HG03064 (cell line): ENCODE measurements at regions not wholly inside any gene's neighbourhood (a gene's known extent, or its start where the extent isn't known, plus 50 kb on each side); places are given as distances from the start of the nearest gene placed in this dataset.
"Not testable (repeated sequence)": the region's sequence is repeated elsewhere in the genome, so short reads cannot be mapped to it uniquely, and the experiment has no call there.

Source experiments
- ATAC-seq: cut with Tn5 transposase; IDR thresholded peaks from one replicate; pipeline ENCODE4 v1.9.1; 2021; ENCODE audit warnings: low read depth; ENCODE audit not compliant: unreplicated experiment

GRCh38 chr1:60826320-60827094, 255.9 kb upstream of the NFIA start:
- no peak for ATAC-seq

GRCh38 chr1:60825593-60825992, 256.8 kb upstream of the NFIA start:
- ATAC-seq: no peak

GRCh38 chr1:60823151-60823550, 259.2 kb upstream of the NFIA start:
- no peak for ATAC-seq

- no peak for ATAC-seq
These were observed 260.1 kb upstream of the NFIA start for GRCh38 chr1:60822252-60822651.

GRCh38 chr1:60821156-60821555, 261.2 kb upstream of the NFIA start:
- ATAC-seq: no peak

GRCh38 chr1:60818969-60819701, 263.2 kb upstream of the NFIA start:
- no peak for ATAC-seq

- no peak for ATAC-seq
These were observed 269.3 kb upstream of the NFIA start for GRCh38 chr1:60813071-60813470.

GRCh38 chr1:60809204-60809980, 273.0 kb upstream of the NFIA start:
- no peak for ATAC-seq

GRCh38 chr1:60808676-60809075, 273.7 kb upstream of the NFIA start:
- no peak for ATAC-seq

GRCh38 chr1:60802884-60803283, 279.5 kb upstream of the NFIA start:
- ATAC-seq: no peak

- no peak for ATAC-seq
These were observed 285.0 kb upstream of the NFIA start for GRCh38 chr1:60797351-60797750.

GRCh38 chr1:60791226-60791625, 291.1 kb upstream of the NFIA start:
- ATAC-seq: no peak

GRCh38 chr1:60773099-60773498, 309.3 kb upstream of the NFIA start:
- ATAC-seq: not testable (repeated sequence)

- no peak for ATAC-seq
These were observed 313.3 kb upstream of the NFIA start for GRCh38 chr1:60769082-60769481.

GRCh38 chr1:60765204-60765603, 317.2 kb upstream of the NFIA start:
- ATAC-seq: no peak

- no peak for ATAC-seq
These were observed 317.9 kb upstream of the NFIA start for GRCh38 chr1:60764489-60764888.

GRCh38 chr1:60763741-60764140, 318.6 kb upstream of the NFIA start:
- ATAC-seq: no peak

GRCh38 chr1:60762911-60763310, 319.4 kb upstream of the NFIA start:
- no peak for ATAC-seq

- no peak for ATAC-seq
These were observed 320.2 kb upstream of the NFIA start for GRCh38 chr1:60762176-60762575.

- no peak for ATAC-seq
These were observed 323.1 kb upstream of the NFIA start for GRCh38 chr1:60759291-60759690.

GRCh38 chr1:60757485-60757884, 324.9 kb upstream of the NFIA start:
- ATAC-seq: no peak
